ENCODE measurements at regions not wholly inside any gene's neighbourhood (a gene's known extent, or its start where the extent isn't known, plus 50 kb on each side); places are given as distances from the start of the nearest gene placed in this dataset.
A peak's percentile ranks its signal among the peaks of the same experiment; 100 is the strongest.

GRCh38 chr12:14273913-14274311 lies 91.6 kb upstream of the ATF7IP start:
- Mint-ChIP-seq H3K4me3 (no peak overlapping the region), H3K36me3 (ENCODE audit: low read depth) (peaks cover 48% of the 10 kb centered on the region), H3K27ac (peak overlapping the region; percentile 70), H3K4me1 (peaks cover 34% of the 10 kb centered on the region), H3K9me3 (peaks cover 79% of the 10 kb centered on the region), H3K27me3 (ENCODE audit: low read depth, poor library complexity) (peaks cover 7% of the 10 kb centered on the region)
- DNase-seq: no peak
- TF ChIP-seq CTCF (IDR thresholded peaks at IDR 0.05): no peak

DNA sequence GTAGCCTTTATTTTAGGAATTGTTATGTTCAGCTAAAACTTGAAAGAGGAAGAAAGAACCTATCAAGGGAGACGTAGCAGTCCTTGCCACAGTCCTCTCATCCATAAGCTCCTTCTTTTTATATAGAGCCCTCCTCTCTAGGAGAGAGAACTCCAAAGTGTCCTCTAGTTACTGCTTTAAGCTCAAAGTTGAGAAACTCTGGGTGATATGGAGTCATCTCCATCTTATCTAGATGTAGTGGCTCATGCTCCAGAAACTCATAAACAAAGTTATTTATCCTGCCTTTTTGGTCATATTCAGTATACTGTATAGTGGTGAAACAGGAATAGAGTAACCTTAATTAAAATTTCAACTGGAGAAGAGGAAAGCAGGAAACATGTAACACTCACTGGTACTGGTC lies 90.4 kb upstream of the ATF7IP start:
- TF ChIP-seq CTCF (IDR thresholded peaks at IDR 0.05): no peak
- Mint-ChIP-seq H3K9me3 (peaks cover 76% of the 10 kb centered on the region), H3K36me3 (ENCODE audit: low read depth) (peaks cover 43% of the 10 kb centered on the region), H3K27ac (no peak overlapping the region), H3K4me1 (peaks cover 34% of the 10 kb centered on the region), H3K27me3 (ENCODE audit: low read depth, poor library complexity) (peaks cover 11% of the 10 kb centered on the region), H3K4me3 (no peak overlapping the region)
- no peak for DNase-seq

DNA sequence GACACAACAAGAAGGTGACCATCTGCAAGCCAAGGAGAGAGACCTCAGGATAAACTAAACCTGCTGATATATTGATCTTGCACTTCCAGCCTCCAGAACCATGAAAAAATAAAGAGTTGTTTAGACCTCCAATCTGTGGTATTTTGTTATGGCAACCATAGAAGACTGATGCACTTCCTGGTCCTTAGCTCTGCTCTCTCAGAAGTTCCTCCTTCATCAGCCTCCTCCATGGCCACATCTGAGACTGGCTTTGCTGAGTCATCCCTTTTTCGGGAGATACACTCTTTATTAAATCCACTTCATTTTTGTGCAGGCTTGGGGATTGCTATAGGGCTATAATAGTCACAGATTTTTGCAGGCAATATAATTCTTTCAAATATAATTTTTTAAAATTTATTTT lies 89.6 kb upstream of the ATF7IP start:
- Mint-ChIP-seq H3K27me3 (ENCODE audit: low read depth, poor library complexity) (peaks cover 7% of the 10 kb centered on the region), H3K4me1 (peaks cover 34% of the 10 kb centered on the region), H3K27ac (peak overlapping the region; percentile 22), H3K36me3 (ENCODE audit: low read depth) (peaks cover 42% of the 10 kb centered on the region), H3K9me3 (peaks cover 75% of the 10 kb centered on the region), H3K4me3 (no peak overlapping the region)
- no peak for TF ChIP-seq CTCF (IDR thresholded peaks at IDR 0.05)
- DNase-seq: no peak

DNA sequence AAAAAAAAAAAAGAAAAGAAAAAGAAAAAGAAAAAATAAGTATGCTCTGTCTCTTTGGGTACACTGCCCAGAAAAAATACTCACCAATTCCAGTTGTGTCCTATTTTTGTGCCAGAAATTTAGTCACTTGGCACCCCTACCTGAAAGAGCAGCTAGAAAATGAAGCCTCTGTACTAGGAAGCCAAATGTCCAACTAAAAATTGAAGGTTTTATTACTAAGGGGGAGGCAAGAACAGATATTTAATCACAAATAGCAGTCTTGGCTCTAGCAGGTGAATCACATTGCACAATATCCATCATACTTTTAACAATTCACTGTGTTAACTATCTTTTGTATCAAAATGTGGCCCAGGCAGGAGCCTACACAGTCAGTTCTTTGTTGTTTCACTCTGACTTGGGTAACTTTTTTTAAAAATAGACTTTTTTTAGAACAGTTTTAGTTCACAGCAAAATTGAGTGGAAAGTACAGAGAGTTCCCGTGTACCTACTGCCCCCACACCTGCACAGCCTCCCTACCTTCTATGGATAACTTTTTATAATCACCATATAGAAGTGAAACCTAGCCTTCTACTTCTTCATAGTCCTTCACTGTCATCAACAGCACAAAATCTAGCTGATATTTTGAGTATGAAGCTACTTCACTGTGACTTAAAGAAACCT lies 87.1 kb upstream of the ATF7IP start:
- peaks cover 7% of the 10 kb centered on the region for H3K27me3 Mint-ChIP-seq (ENCODE audit: low read depth, poor library complexity)
- no peak overlapping the region for H3K27ac Mint-ChIP-seq
- peaks cover 64% of the 10 kb centered on the region for H3K9me3 Mint-ChIP-seq
- H3K4me1 Mint-ChIP-seq: peaks cover 30% of the 10 kb centered on the region
- no peak overlapping the region for H3K4me3 Mint-ChIP-seq
- TF ChIP-seq CTCF (IDR thresholded peaks at IDR 0.05): no peak
- DNase-seq: no peak
- H3K36me3 Mint-ChIP-seq (ENCODE audit: low read depth): peaks cover 33% of the 10 kb centered on the region

GRCh38 chr12:14279845-14280244 lies 85.6 kb upstream of the ATF7IP start:
- Mint-ChIP-seq H3K27me3 (ENCODE audit: low read depth, poor library complexity) (peaks cover 7% of the 10 kb centered on the region), H3K27ac (peak overlapping the region; percentile 14), H3K9me3 (peaks cover 61% of the 10 kb centered on the region), H3K4me3 (no peak overlapping the region), H3K36me3 (ENCODE audit: low read depth) (peaks cover 24% of the 10 kb centered on the region), H3K4me1 (peaks cover 37% of the 10 kb centered on the region)
- no peak for DNase-seq
- no peak for TF ChIP-seq CTCF (IDR thresholded peaks at IDR 0.05)

DNA sequence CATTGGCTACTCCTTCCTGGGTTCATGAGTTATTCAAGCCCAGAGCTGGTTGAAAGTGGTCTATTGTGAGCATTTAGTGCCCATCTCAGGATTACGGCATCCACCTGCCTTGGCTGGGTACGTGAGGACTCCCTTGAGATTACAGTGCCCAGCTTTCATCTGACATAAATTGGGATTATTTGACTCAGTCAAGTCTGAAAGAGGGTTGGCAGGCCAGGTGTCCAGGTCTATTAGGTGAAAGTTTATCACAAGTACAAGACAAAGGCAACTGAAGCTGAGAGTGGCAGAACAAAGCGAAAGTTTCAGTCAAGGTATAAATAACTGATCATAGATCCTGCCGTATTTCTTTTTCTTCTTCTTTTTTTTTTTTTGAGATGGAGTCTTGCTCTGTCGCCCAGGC lies 84.6 kb upstream of the ATF7IP start:
- H3K4me3 Mint-ChIP-seq: no peak overlapping the region
- peaks cover 7% of the 10 kb centered on the region for H3K27me3 Mint-ChIP-seq (ENCODE audit: low read depth, poor library complexity)
- DNase-seq: no peak
- no peak overlapping the region for H3K27ac Mint-ChIP-seq
- H3K4me1 Mint-ChIP-seq: peaks cover 37% of the 10 kb centered on the region
- no peak for TF ChIP-seq CTCF (IDR thresholded peaks at IDR 0.05)
- peaks cover 54% of the 10 kb centered on the region for H3K9me3 Mint-ChIP-seq
- H3K36me3 Mint-ChIP-seq (ENCODE audit: low read depth): peaks cover 14% of the 10 kb centered on the region
